ENCODE measurements at regions not wholly inside any gene's neighbourhood (a gene's known extent, or its start where the extent isn't known, plus 50 kb on each side); places are given as distances from the start of the nearest gene placed in this dataset.

DNA sequence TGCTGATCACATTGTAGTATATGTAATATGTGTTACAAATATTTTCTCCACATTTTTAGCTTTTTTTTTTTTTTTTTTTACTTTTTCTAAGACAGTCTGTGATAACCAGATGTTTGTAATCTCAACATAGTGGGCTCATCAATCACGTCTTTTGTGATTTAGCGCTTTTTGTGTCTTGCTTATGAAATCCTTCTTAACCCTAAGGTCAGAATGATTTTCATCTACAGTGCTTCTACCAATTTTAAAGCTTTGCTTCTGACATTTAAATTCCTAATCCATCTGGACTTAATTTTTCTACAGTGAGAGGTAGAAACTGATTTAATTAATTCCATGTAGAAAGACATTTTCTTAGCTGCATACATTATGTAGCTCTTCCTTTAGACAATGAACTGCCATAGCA lies 626.4 kb downstream of the TNS3 start:
- CTCF ChIA-PET (ENCODE audit: partially characterized antibody), result no interaction called here
- DNase-seq (ENCODE audit: low read depth in 1 of 2, low spot score in 2 of 2) (no peak), FAIRE-seq (no peak)
- Histone ChIP-seq H2BK120ac (replicated peaks; ENCODE audit: low read depth, low read length) (no peak overlapping the region), H3K4me1 (replicated peaks in 1 of 4; ENCODE audit: control insufficient read depth in 3 of 4, insufficient read depth in 4 of 4, low read length in 3 of 4) (no peaks in the 10 kb centered on the region), H3K56ac (replicated peaks; ENCODE audit: insufficient read length, low read depth, low read length) (no peak overlapping the region), H3K9me3 (ENCODE audit: insufficient read depth in 2 of 2, low read depth in 1 of 2, low read length in 1 of 2) (no peaks in the 10 kb centered on the region), H2BK15ac (ENCODE audit: low read length) (no peak overlapping the region), H2AK5ac (ENCODE audit: low read depth, low read length) (no peak overlapping the region), H3K23ac (ENCODE audit: insufficient read length) (no peak overlapping the region), H4K8ac (ENCODE audit: extremely low read depth, insufficient read depth, low read length) (no peak overlapping the region), H4K91ac (replicated peaks; ENCODE audit: insufficient read length, low read length) (no peak overlapping the region), H3K79me1 (ENCODE audit: low read depth, low read length) (no peaks in the 10 kb centered on the region), H2BK20ac (ENCODE audit: low read length) (no peak overlapping the region), H3K23me2 (ENCODE audit: low read depth, low read length) (no peaks in the 10 kb centered on the region), H3K79me2 (ENCODE audit: control insufficient read depth in 1 of 2, insufficient read depth in 2 of 2, low read length in 2 of 2) (no peaks in the 10 kb centered on the region), H4K5ac (ENCODE audit: insufficient read length, low read depth, low read length) (no peak overlapping the region), H3K4ac (replicated peaks; ENCODE audit: insufficient read length, low read depth, low read length) (no peak overlapping the region), H3K4me2 (ENCODE audit: insufficient read depth in 1 of 2, low read depth in 2 of 2, low read length in 2 of 2) (no peak overlapping the region), H3K14ac (ENCODE audit: insufficient read length) (no peak overlapping the region), H2BK12ac (ENCODE audit: low read depth, low read length) (no peak overlapping the region), H2AFZ (ENCODE audit: low read length) (no peak overlapping the region), H2BK5ac (ENCODE audit: low read depth, low read length) (no peak overlapping the region), H3K36me3 (ENCODE audit: control insufficient read depth in 2 of 4, insufficient read depth in 4 of 4, low read length in 3 of 4) (no peaks in the 10 kb centered on the region), H3K27me3 (replicated peaks in 1 of 4; ENCODE audit: control insufficient read depth in 3 of 4, extremely low read depth in 1 of 4, insufficient read depth in 3 of 4, low read length in 3 of 4) (no peaks in the 10 kb centered on the region), H3K18ac (ENCODE audit: extremely low read depth, low read length) (no peak overlapping the region), H3K4me3 (ENCODE audit: extremely low read depth in 1 of 4, insufficient read depth in 2 of 4, low read depth in 3 of 4, low read length in 4 of 4) (no peak overlapping the region), H3K9ac (replicated peaks in 1 of 4; ENCODE audit: extremely low read depth in 1 of 4, low read depth in 3 of 4, low read length in 3 of 4) (no peak overlapping the region), H3K27ac (ENCODE audit: low read depth, low read length) (no peak overlapping the region), H4K20me1 (replicated peaks in 1 of 2; ENCODE audit: control insufficient read depth in 1 of 2, insufficient read depth in 2 of 2, low read length in 2 of 2) (no peaks in the 10 kb centered on the region)
- POLR2A ChIA-PET (ENCODE audit: partially characterized antibody), result no interaction called here
- WGBS, 2 experiments (ENCODE audit: extremely low coverage in 1 of 2, insufficient coverage in 1 of 2, insufficient read length in 1 of 2, insufficient replicate concordance in 2 of 2, low coverage in 1 of 2, low lambda C conversion rate in 2 of 2, missing lambda C conversion rate in 1 of 2), result 97% methylated on average over 2 of the region's 2 CpGs; no CpG with 5 or more reads in 1 of the 2 experiments
- TF ChIP-seq TAF1 (IDR thresholded peaks at IDR 0.05; ENCODE audit: low read depth, low read length), result no peak
- no peak for TF ChIP-seq KDM1A (IDR thresholded peaks at IDR 0.05; ENCODE audit: borderline replicate concordance, low read length)
- no peak for TF ChIP-seq FOSL1 (IDR thresholded peaks at IDR 0.05; ENCODE audit: insufficient read depth, low read depth, low read length)
- no peak for TF ChIP-seq GTF2F1 (IDR thresholded peaks at IDR 0.05; ENCODE audit: borderline replicate concordance, low read depth, low read length)
- no peak for TF ChIP-seq ATF3 (IDR thresholded peaks at IDR 0.05; ENCODE audit: insufficient read depth, low read depth, low read length)
- TF ChIP-seq EP300 (IDR thresholded peaks at IDR 0.05; ENCODE audit: borderline replicate concordance in 1 of 2, low read depth in 2 of 2, low read length in 2 of 2), result no peak
- no peak for TF ChIP-seq EGR1 (IDR thresholded peaks at IDR 0.05; ENCODE audit: borderline replicate concordance, low read depth, low read length)
- TF ChIP-seq EZH2 (IDR thresholded peaks at IDR 0.05; ENCODE audit: low read depth, low read length, severe bottlenecking), result no peak
- TF ChIP-seq TAF7 (optimal IDR thresholded peaks at IDR 0.05; ENCODE audit: borderline replicate concordance, low read depth, low read length), result no peak
- TF ChIP-seq RAD21 (IDR thresholded peaks at IDR 0.05 in 1 of 2, conservative IDR thresholded peaks at IDR 0.05 in 1 of 2; ENCODE audit: low read depth in 2 of 2, low read length in 2 of 2), result no peak
- TF ChIP-seq ASH2L (IDR thresholded peaks at IDR 0.05; ENCODE audit: low read length), result no peak
- no peak for TF ChIP-seq HDAC2 (IDR thresholded peaks at IDR 0.05; ENCODE audit: borderline replicate concordance in 1 of 2, low read depth in 2 of 2, low read length in 2 of 2)
- TF ChIP-seq CBX5 (IDR thresholded peaks at IDR 0.05; ENCODE audit: low read depth, low read length), result no peak
- no peak for TF ChIP-seq GABPA (IDR thresholded peaks at IDR 0.05; ENCODE audit: borderline replicate concordance, insufficient read depth, low read length)

All from H1 (cell line).